NCI-H2107 treated with DMSO at 0.1 percent for 48 hours (cell line): ENCODE measurements at regions not wholly inside any gene's neighbourhood (a gene's known extent, or its start where the extent isn't known, plus 50 kb on each side); places are given as distances from the start of the nearest gene placed in this dataset.

ENCODE experiments used
- DNase-seq: peaks from one replicate; lab custom pipeline; 2025; ENCODE audit not compliant: unreplicated experiment; lab: John Stamatoyannopoulos, UW

DNA sequence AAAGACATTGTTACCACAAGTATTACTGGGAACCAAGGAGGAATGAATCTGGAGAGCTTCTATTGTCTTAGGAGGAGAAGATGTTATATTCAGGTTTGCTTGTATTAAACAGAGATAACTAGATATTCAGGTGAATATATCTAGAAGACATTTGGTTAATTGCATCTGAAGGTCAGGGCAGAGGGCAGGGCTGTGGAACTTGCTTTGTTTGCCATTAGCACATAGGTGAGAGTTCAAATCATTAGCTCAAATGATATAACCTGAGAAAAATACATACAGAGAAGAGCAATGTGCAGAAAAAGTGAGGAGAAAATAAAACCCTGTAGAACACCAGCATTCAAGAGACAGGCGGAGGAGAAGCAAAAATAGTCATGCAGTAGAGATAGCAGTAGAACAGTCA lies 116.8 kb downstream of the DNAJB9 start:
- no peak for DNase-seq

DNA sequence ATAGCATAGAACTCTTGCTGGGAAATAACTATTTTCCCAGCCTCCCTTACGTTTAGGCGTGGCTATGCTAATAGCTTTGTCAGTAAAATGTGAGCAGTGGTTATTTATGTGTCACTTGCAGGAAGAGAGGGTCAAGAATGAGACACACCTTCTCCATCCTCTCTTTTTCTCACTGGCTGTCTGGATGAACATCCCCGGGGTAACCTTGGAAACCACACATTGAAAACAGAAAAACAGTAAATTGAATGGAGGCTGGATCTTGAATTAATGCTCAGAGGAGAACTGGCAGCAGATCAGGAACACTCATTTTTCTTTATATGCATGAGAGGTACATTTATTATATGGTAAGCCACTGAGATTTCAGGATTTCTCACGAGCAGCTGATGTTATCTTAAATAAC lies 127.6 kb downstream of the DNAJB9 start:
- no peak for DNase-seq

DNA sequence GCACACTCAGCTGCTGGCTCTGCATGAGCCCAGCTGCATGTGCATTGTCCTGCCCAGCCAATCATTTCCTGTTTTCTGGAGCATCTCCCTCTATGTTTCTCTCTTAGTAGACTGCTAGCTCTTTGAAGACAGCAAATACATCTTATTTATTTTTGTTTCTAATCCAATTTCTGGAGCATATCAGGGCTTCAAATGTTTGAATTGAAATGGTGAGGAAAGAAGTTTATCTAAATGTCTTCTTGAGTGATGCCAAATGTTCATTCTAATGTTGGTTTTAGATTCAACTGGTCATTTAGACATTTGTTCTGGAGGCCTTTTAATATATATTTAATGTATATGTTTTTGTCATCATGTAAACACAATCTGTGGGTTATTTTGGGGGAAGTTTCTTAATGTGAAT lies 141.9 kb downstream of the DNAJB9 start:
- no peak for DNase-seq

DNA sequence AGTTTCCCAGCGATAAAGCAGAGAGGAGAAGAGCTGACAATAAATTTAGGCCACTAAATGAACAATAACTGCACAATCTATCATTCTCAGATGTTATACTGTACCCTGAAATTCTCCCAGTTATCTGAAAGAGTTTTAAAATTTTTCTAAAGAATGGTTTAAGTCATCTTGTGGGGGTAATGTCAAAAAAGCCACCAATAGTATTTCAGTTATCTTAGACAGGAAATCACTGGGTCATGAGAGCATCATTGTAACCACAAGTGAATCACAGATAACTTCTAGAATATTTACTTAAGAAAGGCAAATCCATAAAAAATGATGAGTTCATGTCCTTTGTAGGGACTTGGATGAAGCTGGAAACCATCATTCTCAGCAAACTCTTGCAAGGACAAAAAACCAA lies 147.1 kb downstream of the DNAJB9 start:
- DNase-seq = no peak

DNA sequence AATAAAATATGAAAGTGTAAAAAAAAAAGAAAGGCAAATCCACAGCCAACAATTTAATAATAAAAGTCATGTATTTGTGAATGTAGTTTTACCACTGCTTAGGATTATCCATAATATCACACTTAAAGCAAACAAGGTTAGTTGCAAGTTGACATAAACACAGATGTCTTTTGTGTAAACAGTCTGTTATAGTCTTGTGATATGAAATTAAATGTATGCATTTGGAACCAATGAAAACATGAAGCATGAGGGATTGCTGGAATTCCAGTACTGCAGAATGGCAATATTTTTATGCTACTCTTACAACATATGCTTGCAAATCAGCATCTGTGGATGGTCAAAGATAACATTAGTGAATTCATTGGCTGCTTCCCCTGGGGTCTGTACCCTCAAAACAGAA lies 148.1 kb downstream of the DNAJB9 start:
- no peak for DNase-seq

DNA sequence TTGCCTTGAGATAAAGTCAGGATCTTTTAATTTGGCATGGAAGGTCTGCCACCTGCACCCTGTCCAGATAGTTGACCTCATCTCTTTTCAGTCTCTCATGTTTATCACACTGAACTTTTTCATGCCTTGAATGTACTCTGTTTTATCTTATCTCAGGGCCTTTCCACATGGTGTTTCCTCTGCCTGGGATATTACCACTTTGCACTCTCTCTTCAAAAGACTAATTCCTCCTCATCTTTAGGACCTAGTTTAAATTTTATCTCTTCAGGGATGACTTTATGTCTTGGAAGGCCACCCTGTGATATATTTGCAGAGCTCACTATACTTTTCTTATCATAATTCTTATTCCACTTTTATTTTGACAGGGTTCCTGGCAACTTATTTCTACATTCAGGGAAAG lies 150.0 kb downstream of the DNAJB9 start:
- no peak for DNase-seq

DNA sequence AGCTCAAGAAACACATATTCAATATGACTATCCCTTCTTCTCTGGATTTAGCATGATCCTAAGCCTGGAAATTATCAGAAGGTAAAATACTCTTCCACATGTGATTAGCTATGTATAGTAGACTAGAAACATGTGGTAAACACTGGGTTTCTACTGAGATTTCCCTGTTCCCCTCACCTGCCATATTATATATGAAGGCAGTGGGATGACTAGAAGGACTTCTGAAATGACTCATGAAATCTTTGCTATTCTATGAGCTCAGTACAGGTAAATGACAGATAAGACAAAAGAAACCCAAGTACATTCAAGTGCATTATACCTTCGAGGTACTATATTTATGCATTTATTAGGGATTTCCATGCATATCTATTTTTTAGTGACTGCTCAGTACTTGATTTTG lies 152.9 kb downstream of the DNAJB9 start:
- DNase-seq = no peak

DNA sequence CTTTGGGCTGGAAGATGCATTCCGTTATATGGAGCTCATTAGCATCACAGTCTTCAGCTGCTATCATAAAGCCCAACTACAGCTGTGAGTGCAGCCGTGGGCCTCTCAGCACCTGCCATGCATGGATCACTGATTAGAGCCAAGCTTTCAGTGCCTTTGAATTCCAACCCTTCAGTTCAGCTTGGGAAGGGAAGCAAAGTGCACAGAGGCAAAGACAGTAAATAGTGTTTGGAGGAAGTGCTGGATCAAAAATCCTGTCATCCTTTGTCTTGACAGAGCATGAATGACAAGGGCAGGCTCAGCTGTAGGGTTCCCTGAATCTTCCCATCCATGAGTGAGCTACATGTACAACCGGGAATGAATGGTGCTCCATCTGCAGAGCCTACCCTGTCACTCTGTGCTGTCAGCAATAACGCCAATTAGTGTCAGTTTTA lies 153.7 kb downstream of the DNAJB9 start:
- DNase-seq = no peak

DNA sequence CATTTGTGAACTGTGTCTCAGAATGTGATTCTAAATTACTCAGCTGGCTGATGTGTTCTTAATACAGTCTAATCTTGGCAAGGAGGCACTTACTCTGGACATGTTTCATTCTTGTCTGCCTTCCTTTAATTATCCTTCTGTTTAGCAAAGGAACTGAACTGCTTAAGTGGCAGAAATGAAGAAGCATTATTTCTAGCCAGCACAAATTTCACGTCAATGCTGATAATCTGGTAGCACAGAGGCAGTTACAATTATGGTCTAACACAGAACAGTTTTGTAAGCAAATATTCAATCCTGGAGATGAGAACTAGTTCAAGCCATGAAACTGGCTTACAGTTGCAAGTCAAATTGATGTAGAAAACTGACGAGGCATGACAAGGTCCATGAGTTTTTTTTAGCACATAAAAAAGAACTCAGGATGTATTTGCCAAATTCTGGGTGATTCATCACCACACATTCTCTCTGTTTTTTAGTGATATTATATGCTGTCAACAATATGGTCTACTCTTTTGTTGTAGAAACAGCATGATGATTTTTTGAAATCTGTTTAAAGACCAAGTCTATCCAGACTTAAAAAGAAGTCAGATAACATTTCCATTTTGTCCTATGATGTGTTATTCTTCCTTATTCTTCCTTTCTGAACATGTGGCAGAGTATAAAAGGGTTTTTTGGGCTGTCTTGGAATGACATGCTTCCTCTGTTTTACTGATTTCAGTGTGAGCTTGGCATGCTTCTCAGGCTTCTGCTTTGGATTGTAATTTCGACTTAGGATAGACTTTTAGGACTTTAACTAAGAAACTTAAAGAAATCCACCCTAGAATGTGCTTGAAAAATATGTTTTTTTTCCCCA lies 154.8 kb downstream of the DNAJB9 start:
- DNase-seq = no peak

DNA sequence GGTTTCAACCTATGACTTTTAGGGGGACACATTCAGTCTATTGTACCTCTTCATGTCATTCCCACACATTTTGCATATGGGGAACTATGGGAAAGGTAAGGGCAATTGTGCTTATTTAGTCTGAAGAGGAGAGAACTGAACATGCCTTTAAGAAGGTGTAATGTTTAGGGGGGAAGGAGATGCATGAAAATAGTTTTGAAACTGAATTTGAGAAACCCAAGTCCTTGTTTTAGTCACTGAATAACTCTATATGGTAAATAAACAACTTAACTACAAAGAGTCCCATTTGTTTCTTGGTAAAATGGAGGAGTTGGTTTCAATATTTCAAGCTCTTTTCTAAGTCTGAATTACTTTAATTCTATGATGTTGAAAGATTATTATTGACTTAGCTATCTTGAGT lies 166.1 kb downstream of the DNAJB9 start:
- DNase-seq = no peak

DNA sequence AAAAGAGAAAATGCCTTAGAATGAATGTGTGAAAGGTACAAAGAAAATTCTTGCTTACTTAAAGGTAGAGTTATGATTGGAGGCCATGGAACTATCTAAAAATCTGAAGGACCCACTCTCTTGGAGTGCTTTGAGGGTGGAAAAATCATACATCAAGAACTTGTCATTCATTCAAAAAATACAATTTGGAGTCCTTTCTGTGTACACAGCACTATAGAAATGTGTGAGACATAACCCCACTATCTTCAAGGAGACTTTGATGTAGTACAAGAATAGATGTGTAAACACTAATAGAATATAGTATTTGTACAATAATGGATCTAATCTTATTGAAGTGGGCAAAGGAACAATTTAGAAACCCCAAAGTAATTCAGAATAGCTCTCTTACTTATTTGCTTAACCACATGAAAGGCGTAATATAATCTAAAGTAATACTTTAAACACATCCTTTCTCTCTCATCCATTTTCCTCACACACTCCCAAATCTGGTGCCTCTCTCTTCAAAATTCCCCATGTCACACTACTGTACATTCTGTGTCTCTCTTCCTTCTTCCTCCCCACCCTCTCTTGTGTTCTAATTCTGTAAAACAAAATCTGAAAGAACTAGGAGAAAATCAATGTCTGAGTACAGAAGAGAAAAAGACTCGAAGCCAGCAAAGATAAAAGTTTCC lies 166.7 kb downstream of the DNAJB9 start:
- DNase-seq = no peak

DNA sequence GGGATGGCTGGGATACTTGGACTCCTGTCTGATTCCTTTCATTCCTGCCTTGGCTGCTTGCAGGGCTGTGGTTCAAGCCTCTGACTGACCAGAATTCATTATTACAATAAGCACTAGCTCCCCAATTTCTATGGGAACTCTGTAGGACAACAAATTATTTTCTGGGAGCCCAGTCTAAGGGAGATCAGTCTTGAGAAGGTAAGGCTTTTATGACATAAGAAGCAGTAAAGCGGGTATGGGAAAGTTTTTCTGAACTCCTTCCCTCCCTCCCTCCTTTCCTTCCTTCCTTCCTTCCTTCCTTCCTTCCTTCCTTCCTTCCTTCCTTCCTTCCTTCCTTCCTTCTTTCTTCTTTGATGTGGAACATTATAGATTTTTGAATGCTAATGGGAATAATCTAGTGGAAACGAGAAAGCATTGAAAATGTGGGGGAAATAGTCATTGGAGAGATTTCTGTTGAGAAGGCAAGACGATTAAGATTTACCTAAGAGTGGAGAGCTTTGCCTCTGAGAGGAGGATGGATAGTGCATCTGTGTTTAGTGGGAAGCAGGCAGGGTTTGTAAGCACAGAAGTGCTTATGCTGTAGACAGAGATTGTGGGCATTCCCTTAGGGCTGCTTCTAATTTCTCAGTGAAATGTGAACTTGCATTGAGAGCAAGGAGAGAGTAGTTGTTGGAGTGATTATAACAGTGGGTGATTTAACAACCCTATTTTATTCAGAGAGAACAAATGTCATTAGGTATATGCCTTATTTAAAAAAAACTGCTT lies 201.5 kb downstream of the DNAJB9 start:
- no peak for DNase-seq

DNA sequence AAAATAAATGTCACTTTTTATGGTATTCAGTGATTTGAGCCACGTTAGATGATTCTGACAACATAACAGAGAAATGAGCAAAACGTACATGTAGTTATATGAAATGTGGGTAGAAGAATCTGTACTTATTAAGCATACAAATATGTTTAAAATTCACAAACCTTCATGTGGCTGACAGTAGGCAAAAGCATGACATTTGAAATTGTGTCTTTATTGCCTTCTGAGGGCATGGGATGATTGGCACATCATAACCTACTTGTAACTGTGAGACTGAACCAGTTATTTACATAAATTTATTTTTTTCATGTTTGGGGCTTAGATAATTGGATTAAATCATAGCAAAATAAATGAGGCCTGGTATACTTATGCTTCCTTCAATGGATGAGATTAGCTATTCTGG lies 202.2 kb downstream of the DNAJB9 start:
- DNase-seq = no peak

DNA sequence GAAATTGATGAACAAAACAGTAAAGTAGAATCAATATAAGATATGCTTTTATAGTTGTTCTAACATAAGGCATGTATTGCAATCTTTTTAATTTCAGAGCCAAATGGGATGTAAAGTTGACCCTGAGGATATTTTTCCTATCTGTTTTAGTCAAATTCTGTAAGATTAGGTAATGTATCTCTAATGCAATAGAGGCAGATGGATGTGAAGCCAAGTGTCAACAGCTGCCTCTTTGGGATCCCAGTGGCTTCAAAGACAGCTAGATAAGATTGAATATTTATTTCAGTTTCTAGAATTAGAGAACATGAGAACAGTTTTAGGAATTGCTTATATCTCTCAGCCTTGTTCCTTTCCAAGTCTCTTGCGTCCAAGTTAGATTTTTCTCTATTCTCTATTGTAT lies 208.3 kb downstream of the DNAJB9 start:
- DNase-seq = no peak

DNA sequence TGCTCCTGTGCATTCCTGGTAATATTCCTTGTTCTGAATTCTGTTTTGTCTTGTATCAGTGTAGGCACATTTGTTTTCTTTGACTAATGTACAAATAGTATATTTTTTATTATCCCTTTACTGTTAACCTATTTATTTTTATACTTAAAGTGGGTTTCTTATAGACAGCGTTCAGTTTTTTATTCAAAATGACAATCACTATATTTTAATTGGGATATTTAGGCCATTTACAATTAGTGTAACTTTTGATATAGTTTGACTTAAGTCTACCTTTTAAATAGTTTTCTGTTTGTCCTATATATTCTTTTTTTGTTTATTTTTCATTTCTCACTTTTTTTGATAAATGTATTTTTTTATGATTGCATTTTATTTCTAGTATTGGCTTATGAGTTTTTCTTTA lies 219.8 kb downstream of the DNAJB9 start:
- no peak for DNase-seq

DNA sequence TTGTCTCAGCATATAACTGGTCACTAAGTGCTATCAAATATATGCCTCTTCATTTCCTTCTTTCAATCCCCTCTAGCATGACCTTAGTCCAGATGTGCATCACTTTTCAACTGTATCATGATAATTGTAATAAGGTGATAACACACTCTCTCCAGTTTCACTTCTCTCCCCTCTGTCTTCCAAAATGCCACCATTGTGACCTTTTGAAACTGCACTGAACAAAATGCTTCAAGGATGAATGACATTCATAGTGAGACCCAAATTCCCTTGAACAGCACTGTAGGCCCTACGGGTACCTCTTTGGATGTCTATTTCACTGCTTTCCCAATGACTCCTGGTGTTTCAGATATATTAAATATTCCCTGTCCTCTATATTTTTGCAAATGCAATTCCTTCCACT lies 224.8 kb downstream of the DNAJB9 start:
- DNase-seq = no peak

DNA sequence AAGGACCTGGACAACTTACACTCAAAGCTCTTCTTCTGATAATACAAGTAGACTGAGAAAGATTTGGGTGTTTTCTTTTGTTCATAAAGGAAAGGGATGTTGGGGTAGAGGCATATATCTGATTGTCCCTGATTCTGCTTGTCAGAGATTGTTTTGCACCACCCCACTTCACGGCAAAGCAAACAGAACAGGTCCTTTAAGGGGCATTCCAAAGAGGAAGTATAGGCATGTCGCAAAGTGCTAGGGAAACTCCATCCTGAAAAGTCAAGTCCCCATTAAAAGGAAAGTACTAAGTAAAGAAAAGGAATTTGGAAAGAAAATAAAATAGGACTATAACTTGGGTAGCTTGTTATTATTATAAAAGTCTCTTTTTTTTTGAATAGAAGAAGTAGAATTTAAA lies 233.0 kb downstream of the DNAJB9 start:
- no peak for DNase-seq

DNA sequence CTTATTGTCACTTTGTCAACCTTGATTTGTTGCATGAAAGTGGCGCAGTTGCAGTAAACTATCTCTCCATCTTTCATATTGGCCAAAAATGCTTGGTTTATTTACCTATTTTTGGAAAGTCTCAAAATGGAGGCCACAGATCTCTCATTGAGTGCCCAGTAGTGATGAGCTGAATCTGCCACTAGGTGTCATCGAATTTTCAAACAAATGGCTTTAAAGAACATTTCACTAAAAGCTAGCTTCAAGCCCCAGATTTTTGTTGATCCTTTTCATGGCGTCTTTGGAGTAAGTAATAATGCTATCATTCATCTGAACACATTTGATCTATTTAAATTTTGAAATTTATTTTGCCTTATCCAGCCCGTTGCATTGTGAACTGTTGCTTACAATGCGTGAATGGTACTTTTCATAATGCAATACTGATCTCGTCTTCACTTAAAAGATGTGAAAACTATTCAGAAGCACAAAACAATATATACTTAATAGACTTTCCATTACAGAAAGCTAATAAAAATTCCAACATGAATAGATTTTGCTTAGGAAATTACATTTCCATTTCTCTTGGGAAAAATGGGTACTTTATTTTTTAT lies 236.2 kb downstream of the DNAJB9 start:
- DNase-seq = no peak

DNA sequence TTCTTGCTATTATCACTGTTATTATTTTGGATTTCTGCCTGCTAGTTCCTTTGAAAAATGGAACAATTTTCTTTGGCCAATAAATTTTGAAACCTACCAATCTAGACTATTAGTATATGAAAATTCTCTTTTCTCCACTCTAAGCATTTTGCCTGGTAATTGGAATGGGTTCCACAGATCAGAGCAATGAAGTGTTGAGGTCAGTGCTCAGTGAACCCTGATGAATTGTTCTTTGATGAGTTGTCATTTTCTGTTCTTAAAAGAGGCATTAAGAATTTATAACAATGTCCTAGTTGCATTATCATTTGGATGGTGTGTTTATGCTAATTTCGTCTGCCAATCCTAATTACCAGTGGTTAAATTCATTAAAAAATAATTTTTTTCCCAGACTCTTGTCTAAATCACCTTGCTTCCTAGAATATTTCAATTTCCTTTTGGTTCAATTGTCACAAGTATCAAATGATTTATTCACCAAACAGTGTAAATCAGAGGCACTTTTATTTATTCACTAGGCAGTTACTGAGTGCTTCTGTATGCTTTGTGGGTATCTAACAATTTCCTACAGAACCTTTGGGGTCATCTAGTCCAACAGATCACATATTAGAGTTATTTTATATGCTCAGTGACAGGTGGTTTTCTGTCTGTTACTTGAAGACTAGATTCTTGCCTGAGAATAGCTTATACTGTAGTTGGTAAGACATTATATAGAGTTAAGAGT lies 239.0 kb downstream of the DNAJB9 start:
- DNase-seq = no peak

DNA sequence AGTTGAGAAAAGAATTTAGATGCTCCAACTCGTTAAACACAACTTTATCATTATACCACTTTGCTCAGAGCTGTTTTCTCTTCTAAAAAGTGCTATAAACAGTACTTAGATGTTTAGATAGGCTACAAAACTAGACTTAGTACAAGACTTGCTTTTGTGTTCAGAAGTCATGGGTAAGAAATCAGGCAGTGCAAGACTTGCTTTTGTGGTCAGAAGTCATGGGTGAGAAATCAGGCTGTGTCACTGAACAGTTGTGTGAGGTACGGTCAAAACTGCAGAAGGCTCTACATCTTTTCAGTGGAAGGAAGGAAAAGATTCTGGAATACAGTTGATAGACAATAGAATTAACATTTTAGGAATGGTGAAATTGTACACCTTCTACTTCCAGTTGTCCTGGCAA lies 239.7 kb downstream of the DNAJB9 start:
- no peak for DNase-seq
